Putamen (tissue), 1 donor: ENCODE measurements at regions not wholly inside any gene's neighbourhood (a gene's known extent, or its start where the extent isn't known, plus 50 kb on each side); places are given as distances from the start of the nearest gene placed in this dataset.

Experiments used
- DNase-seq: peaks from one replicate; pipeline ENCODE4 v3.0.0-alpha.2; 2016; ENCODE audit warnings: low spot score

DNA sequence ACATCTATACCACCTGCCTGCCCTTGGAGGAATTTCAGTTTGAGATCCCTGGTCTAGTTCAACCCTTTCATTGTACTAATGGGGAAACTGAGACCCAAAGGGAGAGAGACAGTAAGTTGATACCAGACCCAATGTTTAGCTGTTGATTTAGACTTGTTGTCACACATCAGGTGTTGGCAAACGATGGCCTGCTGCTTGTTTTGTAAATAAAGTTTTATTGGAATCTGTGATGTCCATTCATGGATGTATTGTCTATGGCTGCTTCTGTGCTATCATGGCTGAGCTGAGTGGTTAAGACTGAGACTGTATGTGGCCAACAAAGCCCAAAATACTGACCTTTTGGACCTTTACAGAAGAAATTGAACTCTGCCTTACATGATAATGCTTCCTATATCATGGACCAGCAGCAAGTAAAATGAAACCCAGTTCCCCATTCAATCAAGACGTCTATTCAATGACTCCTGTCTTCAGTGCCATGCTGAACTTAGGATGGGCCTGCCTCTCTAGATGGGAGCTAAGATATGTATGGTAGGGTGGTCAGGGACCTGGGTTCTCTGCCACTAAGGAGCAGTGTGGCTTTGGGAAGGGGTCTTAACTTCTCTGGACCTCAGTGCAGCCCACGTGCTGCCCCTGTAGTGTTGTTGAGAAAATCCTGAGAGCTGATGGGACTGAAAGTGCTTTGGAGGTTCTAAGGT lies 111.0 kb downstream of the IRX5 start:
- DNase-seq, result no peak

- DNase-seq, result no peak
Observed at GRCh38 chr16:55042556-55043432, 112.1 kb downstream of the IRX5 start.

DNA sequence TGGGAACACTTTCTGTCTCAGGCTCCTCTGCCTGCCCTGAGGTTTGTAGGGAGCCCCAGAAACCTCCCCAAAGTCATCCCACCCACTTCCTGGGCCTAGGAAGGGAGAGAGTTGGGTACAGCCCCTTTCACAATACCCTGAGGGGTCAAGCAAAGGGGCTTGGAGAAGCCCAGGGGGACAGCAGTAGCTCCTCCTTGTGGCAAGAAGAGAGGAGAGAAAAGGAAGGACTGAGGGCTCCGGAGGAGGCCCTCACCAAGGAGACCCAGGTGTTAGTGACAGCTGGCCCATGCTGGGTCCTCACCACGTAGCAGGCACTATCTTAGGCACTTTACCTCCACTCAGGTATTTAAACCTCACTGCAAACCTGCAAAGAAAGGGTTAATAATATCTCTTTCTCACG lies 112.8 kb downstream of the IRX5 start:
- no peak for DNase-seq

GRCh38 chr16:55044201-55044975 lies 113.7 kb downstream of the IRX5 start:
- DNase-seq, result no peak

DNA sequence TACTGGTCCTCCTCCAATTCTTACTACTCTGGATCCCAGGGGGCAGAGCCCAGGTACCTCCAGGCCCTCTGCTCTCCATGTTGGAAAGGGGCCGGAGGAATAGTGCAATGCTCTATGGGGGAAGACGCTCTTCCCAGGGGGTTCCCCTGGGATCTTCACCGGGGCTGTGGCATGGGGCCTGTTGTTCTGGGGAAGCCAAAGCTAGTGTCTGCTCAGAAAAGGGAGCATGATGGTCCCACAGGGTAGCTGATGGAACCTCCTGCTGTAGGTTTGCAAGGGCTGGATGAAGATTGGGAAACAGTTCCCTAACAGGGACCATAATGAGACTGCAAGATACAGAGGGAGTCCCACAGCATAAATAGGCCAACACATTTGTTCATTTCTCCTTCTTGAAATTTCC lies 114.7 kb downstream of the IRX5 start:
- no peak for DNase-seq

- no peak for DNase-seq
Observed at GRCh38 chr16:55045756-55046460, 115.2 kb downstream of the IRX5 start.

GRCh38 chr16:55046513-55046912 lies 115.8 kb downstream of the IRX5 start:
- no peak for DNase-seq

DNA sequence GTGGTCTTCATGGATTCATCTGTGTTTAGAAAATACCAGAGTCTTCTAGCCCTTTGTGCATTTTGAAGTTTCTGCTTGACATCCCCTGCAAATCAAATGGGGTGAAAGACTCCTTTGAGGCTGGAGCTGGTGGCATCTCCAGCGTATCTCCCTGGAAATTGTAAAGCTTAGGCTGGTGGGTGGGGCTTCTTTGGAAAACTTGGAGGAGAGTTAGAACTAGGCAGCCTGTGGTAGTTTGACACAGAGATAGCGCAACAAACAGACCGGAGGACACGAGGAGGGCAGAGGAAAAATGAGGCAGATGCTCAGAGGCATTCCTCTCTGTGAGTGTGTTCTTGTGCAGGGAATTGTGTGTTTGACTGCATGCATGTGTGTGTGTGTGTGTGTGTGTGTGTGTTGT lies 116.3 kb downstream of the IRX5 start:
- no peak for DNase-seq

DNA sequence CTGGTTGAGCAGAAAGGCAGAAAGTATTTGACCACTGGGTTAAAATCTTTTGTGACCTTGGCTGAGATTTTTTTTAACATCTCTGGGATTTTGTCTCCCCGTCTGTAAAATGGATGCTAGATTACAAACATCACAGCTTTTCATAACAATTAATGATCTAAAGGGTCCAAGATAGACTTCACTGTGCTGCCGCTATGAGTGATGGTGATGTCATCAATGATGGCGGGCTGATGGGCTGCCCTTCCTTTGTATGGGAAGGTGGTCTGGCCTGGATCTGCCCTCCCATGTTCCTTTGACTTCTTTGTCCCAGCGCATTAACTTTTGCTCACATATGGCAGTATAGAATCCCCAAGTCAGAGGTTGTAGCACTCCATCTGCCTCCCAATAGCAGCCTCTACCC lies 116.7 kb downstream of the IRX5 start:
- no peak for DNase-seq

GRCh38 chr16:55047903-55048497 lies 117.3 kb downstream of the IRX5 start:
- no peak for DNase-seq

DNA sequence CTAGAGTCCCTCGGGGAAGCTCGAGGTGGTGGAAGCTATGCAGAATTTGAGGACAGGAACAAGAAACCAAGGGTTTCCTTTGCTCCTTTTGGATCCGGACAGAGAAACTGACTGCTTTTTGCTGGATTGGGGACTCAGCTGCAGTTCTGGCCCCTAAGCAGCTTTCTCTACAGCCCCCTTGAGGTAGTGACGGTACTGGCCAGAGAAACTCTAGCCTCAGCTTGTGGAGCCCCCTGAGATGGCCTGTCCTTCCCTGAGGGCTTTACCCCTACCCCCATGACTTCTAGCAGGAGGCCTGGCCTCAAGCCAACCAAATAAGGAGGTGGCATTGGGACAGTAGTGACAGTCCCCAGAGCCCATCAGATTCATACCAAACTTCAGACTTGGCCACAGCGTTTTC lies 118.1 kb downstream of the IRX5 start:
- no peak for DNase-seq

DNA sequence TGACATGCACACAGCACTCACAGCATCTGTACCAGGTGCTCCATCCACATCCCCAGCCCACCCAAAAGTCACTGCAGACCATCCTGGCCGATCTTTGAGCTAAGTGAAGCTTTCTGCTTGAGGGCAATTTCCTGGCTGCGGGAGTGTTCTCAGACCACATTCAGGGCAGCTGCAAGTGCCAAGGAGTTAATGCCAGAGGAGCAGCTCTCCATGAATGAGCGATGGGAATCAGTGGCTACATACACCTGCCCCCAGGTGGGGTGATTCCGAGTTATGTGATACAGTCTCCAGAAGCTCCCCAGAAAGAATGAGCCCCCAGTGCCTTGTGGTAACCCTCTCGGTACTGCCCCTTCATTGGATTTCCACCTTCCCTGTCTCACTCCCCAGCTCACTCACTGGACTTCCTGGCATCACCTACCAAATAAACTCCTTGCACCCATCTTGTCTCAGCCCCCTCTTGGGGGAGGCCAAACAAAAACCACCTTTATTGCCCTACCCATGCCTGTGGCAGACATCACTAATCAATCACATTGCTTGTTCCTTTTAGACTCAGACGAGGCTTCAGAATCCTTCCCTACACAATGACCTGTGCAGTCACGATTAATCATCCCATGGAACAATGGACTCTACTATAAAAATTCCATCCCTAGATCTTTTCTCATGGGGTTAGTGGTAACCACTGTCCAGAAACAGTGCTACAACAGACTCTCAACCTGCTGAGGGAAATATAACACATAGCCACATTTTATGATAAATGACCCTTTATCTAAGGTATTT lies 121.1 kb downstream of the IRX5 start:
- no peak for DNase-seq

DNA sequence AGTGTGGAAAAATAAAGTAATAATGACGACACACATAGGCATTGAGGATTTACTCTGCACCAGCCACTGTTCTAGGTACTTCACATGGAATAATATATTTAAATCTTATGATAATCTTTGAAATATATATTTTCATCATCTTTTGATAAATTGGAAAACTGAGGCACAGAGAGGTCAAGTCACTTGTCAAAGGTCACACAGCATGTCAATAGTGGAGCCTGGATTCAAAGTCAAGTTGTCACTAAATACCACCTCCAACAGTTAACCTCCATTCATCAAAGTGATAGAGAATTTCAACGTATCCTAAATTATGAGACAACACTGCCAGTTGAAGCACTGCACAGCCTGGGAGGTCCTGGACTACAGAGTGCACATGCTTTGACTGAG lies 121.7 kb downstream of the IRX5 start:
- DNase-seq, result no peak

DNA sequence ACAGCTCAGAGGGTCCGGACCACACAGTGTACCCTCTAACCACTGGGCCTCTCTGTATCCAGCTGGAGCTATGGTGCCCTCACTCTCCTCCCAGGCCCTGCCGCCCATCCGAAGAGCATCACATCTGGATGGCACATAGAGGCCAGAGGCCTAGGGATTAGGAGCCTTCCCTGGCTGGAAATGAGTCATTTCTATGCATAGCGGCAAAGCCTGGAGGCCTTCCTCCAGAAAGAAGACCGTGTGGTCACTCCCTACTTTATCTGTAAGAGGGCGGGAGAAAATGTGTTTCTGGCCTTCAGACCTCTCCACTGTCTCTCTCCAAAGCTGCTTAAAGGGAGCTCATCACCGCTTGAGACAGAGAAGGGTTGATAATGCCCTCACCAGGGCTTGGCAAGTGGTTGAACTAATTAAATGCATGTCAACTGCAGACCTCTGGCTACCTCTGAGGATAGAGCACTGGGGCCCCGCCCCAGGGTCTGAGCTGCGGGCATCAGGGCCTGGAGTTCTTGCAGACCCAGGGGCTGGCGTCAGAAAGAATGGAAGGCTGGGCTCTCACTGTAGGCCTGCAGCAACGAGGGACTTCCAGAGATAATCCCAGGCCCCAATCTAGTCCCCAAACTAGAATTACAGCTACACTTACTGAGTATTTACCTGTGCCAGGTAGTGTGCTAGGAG lies 122.2 kb downstream of the IRX5 start:
- no peak for DNase-seq

- DNase-seq, result no peak
Observed at GRCh38 chr16:55055262-55055661, 124.6 kb downstream of the IRX5 start.

DNA sequence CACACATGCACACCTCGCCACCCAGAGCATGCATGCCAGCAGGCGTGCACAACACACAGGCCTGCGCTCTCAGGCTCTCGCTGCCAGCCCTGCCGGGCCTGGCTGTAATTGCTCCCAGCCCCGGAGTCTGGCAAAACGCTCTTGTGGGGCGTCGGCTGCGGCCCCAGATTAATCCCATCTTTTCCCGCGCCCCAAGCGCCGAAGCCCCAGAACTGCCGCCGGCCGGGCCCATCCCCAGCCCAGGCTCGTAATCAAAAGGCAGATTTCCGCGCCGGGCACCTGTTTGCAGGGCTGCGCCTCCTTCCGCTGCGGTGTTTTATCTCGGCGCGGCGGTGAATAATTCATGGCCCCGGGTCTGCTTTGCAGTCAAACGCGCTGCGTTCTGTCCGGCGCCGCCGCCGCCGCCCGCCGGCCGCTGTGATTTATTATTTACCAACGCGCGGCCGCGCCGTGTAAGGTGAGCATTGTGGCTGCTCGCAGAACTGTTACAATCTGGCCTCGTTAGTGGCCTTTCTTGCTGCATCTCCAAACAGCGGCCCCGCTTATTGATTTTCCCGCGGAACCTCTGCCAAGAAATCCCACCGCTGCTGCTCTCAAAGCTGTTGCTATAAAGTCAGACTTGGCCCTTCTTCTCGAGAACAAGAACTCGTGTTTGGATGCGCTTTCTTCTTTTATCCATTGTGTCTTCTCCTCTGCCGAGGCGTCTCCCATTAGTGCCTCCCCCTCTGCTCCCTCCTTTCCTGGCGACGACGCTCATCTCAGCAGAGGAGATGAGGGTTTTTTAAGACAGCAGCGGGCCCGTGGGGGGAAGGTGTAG lies 126.1 kb downstream of the IRX5 start:
- no peak for DNase-seq

DNA sequence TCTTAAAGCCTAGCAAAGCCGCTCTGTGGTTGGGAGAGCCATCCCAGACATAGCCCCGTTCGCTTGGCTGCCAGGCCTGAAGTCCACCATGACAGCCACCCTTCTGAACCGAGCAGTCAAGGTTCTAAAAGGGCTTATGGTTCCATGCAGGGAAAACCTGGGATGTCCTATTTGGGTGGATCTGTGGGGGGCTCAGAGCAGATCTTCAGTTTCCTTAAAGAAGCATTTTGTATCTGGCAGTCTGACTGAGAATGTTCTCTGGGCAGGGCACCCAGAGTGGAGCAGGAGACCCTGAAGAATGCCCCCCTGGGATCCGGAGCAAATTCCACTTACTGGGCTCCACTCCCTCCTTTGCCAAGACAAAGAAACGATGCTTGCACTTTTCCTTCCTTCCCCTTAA lies 127.2 kb downstream of the IRX5 start:
- DNase-seq, result no peak

DNA sequence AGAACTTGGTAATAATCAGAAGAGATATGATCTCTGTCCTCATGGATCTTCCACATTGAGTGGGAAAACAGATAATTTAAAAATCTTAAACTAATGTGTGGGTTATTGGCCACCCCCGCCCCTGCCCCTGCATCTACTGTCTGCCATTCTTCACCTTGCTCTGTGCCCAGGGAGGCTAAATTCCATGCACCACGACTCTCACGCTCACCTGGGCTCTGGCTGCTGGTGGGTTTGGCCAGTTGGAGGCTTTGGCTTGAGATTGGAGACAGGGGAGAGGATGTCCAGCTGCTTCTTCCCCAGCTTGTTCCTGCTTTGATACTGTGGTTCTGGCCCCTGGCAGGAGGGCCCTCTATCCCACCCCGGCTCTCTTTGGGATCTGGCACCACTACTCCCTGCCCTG lies 127.9 kb downstream of the IRX5 start:
- no peak for DNase-seq

- no peak for DNase-seq
Observed at GRCh38 chr16:55059146-55059545, 128.5 kb downstream of the IRX5 start.

- no peak for DNase-seq
Observed at GRCh38 chr16:55061126-55061525, 130.5 kb downstream of the IRX5 start.
